GM21825 (cell line): ENCODE measurements at regions not wholly inside any gene's neighbourhood (a gene's known extent, or its start where the extent isn't known, plus 50 kb on each side); places are given as distances from the start of the nearest gene placed in this dataset.

Source experiments
- ATAC-seq: cut with Tn5 transposase; IDR thresholded peaks from one replicate; pipeline ENCODE4 v1.9.1; 2021; ENCODE audit warnings: mild to moderate bottlenecking, moderate library complexity; ENCODE audit not compliant: unreplicated experiment

DNA sequence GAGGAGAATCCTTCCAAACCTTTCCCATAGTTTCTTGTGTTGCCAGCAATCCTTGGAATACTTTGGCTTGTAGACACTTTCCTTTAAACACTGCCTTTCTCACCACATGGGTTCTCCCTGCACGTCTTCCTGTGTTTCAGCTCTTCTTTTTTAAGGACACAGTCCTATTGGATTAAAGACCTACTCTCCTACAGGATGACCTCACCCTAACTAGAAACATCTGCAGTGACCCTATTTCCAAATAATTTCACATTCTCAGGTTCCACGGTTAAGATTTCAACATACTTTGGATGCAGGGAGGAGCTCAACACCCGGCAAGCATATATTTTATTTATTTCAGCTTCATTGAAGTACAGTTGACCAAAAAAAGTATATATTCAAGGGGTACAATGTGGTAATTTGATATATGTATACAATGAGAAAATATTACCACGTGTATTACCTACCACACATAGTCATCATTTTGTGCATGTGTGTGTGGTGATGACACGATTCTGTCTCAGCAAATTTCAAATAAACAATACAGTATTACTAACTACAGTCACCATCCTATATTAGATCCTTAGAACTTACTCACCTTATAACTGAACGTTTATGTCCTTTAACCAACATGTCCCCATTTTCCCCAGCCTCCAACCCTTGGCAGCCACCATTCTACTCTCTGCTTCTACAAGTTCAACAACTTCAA, 745.0 kb downstream of the CBLN2 start:
- no peak for ATAC-seq

DNA sequence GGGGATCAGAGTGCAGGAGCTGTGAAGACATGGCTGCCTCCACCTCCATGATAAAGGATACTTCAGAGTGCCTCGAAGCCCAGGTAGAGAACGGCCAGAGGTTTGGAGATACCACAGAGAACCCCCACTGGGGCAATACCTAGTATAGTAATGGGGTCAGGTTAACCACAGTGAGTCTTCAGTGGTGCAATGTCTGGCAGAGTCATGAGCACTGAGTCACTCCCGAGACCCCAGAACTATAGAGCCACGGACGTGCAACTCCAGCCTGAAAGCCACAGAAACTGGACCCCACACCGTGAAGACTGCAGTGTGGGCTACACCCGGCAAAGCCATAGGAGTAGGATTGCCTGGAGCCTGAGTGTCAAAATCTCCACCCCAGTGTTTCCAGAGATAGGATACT, 746.6 kb downstream of the CBLN2 start:
- no peak for ATAC-seq

DNA sequence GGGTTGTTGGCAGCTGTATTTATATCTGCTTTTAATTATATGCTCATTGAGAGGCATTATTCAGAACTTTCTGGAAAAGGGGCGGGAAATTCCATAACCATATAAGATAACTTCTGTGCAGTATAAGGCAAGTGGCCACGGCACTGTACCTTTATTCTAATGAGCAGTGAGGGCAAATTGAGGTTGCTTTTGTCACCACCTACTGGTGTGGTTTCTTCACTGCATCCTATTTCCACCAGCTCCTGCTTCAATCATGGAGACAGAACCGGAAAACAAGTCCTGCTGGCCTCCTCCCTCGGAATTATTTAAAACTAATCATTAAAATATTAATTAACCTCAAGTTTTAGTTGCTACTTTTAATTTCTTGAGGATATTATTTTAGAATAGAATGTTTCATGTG, 759.4 kb downstream of the CBLN2 start:
- ATAC-seq = no peak

DNA sequence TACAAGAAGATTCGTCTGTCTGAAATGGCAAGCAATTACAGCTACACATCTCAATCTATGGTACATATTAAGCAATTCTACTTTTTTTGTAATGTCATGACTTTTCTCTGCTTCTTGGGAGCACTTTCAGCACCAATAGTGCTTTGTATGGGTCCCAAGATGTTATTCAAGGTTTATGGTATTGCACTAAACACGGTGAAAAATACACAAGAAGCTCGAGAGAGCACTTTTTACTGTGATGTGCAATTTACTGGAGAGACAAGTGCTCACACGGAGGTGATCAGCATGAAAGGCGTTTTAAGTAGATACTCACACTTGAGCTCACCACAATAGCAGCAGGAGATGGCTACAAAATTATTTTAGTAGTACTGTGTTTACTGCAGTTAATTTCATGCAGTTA, 783.6 kb downstream of the CBLN2 start:
- no peak for ATAC-seq

DNA sequence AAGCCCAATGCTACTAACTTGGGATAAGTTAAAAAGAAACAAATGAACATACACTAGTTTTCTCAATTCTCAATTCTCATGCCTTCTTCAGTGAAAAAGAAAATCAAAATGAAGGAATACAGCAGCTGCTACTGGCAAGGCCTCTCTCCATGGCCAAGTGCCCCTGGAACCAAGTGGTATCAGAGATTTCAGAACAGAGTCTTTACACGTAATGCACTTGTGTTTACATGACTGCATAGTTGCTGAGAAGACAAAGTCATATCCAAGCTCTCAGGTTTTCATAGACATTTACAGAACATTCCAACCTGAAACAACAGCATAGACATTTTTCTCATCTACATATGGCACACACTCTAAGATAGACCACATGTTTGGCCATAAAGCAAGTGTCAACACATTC, 789.9 kb downstream of the CBLN2 start:
- ATAC-seq = no peak

DNA sequence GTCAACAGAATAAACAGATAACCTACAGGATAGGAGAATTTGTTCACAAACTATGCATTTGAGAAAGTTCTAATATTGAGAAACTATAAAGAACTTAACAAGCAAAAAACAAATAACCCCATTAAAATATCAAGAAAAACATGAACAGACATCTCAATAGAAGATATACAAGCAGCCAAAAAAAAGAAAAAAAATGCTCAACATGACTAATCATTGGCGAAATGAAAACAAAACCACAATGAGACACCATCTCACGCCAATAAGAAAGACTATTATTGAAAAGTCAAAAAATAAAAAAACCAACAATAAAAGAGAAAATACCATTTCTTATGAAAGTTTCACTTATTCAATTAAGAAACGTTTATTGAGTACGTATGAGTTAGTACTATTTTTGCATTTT, 800.5 kb downstream of the CBLN2 start:
- ATAC-seq = no peak

DNA sequence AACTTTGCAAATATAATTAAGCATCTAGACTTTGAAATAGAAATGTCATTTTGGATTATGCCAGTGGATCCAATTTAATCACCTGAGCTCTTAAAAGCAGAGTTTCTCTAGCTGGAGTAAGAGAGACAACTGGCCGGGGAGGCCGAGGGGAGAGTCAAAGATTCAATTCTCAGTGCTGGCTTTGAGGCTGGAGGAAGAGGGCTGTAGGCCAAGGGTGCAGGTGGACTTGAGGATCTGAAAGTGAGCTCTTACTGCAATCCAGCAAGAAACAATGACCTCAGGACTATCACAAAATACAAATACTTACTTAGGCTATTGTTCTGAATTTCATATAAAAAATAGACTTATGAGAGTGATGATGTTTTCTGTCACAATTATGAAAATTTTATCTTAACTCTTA, 814.5 kb downstream of the CBLN2 start:
- ATAC-seq = no peak

DNA sequence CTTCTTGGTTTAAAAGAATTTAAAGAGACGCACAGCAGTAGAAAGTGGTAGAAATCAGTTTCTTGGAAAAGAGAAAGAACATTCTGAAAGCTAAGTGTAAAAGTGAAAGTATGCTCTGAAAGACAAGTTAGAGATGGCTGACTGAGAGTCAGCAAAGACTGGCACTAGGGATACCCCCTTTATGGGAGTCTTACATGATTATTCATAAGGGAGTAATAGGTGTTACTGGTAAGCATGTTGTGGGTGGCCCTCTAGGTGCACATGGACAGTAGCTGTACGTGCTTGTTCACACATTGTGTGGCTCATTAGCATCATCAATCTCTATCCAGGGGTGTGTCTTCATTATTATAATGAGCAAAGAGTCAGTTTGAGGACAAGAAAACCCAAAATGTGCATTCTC, 816.2 kb downstream of the CBLN2 start:
- no peak for ATAC-seq

DNA sequence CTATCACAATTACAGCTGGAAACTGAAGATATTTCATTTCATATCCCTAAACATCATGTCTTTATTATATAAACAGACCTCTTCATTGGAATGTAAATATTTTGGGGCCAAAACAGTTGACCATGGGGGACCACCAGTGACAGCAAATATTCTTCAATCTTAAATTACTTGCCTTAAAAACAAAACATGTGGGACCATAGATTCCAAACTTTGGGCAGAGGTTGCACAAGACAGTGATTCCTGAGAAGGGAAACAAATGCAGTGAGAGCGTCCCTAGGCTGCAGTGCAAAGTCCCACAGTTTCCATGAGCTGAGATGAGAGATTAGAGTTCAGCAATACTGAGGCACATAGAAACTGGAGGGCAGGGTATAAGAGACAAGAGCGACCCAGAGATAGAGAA, 818.9 kb downstream of the CBLN2 start:
- no peak for ATAC-seq

DNA sequence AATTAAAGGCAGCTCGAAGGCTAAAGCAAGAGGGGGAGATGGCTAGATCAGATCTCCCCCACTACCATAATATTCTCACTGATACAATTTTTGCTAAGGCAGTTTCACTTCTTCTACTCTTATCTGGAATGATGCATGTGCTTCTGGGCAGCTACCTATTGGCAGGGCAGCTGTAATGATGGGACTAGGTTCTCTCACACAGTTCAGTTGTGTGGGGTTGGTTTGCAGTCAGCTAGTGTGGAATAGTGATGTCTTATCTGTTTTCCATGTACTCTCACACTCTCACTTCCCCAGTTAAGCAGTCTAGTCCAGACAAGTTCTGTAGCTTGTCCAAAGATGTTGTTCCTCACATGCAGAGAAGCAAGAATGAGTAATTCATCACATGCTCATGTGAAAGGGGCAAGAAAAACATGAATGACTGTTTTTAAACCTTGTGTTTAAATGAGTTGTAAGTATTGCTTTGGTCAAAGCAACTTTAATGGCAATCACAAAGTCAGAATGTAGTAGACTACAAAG, 836.1 kb downstream of the CBLN2 start:
- ATAC-seq = no peak

DNA sequence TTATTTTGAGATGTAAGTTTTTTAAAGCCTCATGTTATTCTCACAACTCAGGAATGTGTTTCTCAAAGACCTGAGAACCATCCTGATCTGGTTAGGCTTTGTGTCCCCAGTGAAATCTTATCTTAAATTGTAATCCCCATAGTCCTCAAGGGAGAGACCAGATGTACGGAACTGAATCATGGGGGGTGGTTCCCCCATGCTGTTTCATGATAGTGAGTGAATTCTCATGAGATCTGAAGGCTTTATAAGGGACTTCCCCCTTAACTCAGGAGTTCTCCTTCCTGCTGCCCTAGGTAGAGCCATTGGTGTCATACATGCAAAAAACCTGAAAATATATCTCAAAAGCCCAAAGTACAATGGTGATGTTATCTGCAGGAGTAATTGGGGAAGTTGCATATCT, 836.7 kb downstream of the CBLN2 start:
- peak; percentile 73 for ATAC-seq

DNA sequence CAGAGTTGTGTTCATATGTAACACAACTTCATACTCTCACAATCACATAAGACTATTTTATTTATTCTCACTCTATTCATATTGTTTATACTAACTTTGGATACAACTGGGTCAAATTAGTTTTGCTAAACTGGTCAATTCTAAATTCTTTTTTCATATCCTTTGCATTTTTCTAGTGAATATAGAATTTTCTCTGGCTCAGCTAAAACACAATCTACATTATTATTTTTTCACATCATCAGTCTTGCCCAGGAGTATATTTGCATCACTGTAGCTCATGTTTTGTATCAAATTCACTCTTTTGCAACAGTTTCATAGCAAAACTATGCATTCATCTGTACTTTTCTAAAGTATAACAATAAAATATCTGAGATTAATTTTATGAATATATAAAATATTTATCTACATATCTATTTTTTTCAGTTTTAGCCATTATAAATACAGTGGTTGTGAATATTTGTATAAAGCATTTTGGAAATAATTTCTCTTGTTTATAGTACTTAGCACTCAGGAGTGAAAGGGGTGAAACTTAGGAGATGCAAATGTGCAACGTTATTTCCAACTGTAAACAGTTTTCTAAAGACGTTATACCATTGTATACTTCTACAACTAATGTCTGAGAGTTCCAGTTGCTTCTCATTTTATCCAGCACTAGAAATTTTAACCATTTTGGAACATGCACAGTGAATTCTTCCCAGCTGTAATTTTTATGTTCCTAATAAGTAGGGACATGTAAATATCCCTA, 854.6 kb downstream of the CBLN2 start:
- ATAC-seq = no peak

DNA sequence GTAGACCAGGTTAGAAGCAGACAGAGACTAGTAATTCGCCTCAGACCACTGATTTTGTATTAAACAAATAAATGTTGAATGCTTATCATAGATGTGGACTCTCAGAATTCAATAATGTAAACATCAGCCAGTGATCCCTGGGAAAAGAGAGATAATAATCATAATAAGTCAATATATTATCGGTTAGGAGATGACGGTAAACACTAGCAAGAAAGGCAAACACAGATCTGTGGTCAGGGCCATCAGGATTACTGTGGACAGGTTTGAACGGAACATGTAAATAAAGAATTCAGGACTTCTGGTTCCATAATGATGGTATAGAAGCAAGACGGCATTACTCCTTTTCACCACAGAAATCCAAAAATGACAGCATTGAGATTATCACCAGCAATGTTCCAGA, 861.6 kb downstream of the CBLN2 start:
- ATAC-seq = no peak

DNA sequence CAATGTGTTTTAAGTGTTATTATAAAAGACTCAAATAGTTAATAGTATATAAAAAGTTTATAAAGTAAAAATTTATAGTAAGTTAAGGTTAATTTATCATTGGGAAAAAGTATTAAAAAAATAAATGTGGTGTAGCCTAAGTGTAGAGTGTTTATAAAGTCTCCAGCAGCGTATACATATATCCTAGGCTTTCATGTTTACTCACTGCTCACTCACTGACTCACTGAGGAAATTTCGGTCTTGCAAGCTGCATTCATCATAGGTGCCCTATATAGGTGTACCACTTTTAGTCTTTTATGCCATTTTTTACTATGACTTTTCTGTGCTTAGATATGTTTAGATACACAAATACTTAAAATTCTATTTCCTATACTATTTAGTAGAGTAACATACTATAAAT, 866.0 kb downstream of the CBLN2 start:
- no peak for ATAC-seq

DNA sequence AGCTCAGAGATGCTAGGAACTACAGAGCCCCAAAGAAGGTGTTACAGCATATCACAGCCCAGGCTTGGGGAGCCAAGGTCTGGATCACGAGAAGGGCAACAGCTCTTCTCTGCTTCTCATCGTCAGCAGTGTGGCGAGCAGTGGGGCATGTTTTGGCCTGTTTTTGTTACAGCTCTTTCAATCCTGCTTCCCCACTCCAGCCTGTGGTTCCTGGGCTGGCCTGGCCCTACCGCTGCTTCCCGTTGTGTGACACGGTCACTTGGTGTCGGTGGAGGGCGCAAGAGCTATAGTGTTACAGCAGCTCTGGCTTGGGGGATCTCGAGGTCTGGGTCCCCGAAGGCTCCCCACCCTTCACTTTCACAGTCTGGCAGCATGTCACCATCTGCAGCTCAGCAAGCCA, 870.2 kb downstream of the CBLN2 start:
- no peak for ATAC-seq

DNA sequence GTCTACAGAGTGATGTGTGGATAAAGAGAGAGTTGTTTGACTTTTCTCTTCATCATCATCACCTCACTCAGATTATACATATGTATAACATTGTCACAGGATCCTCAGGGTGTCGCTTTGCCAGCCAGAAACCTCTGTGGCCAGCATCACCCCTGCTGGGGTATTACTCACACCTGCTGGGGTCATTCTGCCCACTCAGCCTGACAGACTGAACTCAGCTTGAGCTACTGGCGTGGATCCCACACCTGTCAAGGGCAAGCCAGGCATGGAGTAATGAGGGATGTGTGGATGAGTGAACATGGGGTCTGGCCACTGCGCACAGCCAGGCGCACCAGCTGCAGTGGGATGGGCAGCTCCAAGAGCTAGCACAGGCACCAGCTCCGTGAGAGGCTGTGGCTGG, 870.6 kb downstream of the CBLN2 start:
- ATAC-seq = no peak

DNA sequence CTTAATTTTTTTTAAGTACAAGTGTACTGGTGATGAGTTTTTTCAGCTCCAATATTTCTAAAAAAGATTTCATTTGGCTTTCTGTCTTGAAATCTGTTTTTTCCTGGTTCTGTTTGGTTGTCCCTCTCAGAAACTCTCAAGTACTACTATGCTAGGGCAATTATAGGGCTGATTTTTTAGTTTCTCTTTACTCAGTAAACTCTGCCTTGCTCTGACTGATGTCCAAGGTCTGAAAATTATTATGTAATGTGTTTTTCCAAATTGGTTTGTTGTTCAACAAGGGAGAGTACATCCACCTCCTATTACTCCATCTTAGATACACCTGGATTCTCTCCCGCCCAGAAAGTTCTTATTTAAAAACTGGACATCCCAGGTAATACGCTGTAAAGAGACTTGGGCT, 877.7 kb downstream of the CBLN2 start:
- ATAC-seq = no peak

DNA sequence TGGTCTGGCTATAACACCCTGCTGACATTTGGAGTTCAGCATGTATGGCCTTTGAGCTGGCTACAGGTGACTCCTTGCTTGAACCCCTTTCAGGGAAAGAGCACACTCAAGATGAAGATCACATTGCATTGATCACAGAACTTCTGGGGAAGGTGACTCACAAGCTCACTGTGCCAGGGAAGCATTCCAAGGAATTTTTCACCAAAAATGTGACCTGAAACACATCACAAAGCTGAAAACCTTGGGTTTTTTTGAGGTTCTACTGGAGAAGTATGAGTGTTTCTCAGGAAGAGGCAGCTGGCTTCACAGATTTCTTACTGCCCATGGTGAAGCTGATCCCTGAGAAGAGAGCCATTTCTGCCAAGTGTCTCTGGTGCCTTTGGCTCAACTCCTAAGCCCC, 879.0 kb downstream of the CBLN2 start:
- ATAC-seq = no peak

DNA sequence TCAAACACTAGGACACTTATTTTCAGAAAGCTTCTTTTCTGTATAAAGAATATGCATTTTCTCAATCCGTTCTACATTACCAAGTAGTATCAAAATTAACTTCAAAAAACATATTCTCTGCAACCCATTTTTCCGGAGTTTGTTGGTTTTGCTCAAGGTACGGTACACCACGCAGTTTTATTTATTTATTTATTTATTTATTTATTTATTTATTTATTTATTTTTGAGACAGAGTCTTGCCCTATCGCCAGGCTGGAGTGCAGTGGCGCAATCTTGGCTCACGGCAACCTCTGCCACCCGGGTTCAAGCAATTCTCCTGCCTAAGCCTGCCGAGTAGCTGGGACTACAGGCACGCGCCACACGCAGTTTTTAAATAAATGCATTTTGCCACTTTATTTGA, 900.3 kb downstream of the CBLN2 start:
- ATAC-seq = no peak

DNA sequence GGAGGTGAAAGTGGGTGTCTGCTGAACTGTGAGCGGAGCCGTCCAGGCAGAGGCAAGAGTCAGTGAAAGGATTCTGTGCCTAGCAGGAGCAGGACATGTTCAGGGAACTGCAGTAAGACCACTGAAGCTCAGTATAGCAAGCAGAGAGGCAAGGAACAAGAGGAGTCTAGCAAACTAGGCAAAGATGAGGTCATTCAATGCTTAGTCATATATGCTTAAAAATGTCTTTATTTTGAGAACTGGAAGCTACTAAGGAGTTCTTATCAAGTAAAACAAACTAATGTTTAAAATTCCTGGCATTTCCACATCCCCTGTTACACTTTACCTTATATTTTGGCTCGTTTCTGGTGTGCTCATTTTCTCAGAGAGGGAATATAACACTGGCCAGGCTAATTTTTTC, 913.4 kb downstream of the CBLN2 start:
- ATAC-seq = no peak

DNA sequence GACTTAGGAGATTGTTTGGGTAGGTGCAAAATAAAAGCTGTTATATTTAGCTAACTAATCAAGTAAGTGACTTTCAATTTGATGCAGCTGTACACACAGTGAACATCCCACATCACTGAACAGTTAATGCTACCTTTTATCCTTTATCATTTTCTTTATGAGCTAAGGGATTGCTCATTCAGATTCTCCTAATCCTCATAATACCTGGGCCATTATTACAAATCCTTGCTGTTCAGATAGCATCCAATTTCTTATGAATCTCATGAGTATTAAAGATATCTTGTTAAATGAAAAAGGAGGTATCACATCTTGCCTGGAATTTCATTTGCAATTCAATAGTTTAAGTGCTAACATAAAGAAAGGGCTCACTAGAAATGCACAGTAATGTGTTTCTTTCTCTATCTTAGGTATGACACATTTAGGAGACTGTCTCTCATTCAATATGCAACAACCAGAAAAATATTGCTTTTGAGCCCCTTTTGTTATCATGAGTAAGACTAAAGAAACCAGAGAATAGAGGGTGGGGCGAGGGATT, 918.5 kb downstream of the CBLN2 start:
- no peak for ATAC-seq

DNA sequence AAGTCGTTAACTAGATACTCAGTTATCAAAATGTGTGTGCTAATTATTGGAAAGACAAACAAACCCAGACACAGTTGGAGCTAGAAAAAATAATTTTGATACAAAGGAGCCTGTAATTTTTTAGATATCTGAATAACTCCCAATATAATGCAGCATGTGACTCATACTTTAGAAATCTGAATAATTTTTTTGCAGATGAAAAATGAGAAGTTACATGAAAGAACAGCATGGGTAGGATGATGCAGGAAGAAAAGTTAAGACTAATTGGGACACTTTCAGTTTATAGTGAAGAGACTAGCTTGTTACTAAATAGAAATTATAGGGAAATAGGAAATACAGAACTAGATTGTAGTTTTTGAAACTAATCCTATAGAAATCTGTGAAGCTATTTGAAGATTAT, 945.8 kb downstream of the CBLN2 start:
- ATAC-seq = no peak
